ENCODE measurements at regions not wholly inside any gene's neighbourhood (a gene's known extent, or its start where the extent isn't known, plus 50 kb on each side); places are given as distances from the start of the nearest gene placed in this dataset.
"Not testable (repeated sequence)": the region's sequence is repeated elsewhere in the genome, so short reads cannot be mapped to it uniquely, and the experiment has no call there.

DNA sequence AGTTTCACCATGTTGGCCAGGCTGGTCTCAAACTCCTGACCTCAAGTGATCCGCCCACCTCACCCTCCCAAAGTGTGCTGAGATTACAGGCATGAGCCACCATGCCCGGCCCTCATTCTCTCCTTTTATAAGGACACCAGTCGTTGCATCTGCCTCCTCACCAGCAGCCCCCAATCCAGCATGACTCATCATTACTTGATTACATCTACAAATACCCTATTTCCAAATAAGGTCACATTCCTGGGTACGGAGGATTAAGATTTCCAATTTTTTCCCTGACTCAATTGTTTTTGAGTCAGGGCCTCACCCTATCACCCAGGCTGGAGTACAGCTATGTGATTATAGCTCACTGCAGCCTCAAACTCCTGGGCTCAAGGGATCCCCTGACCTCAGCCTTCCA, 49.8 kb upstream of the DEFB108B start:
- TF ChIP-seq EZH2phosphoT487 (IDR thresholded peaks at IDR 0.05; ENCODE audit: borderline replicate concordance, low read depth, low read length) = not testable (repeated sequence)
- TF ChIP-seq, protein P1, sequence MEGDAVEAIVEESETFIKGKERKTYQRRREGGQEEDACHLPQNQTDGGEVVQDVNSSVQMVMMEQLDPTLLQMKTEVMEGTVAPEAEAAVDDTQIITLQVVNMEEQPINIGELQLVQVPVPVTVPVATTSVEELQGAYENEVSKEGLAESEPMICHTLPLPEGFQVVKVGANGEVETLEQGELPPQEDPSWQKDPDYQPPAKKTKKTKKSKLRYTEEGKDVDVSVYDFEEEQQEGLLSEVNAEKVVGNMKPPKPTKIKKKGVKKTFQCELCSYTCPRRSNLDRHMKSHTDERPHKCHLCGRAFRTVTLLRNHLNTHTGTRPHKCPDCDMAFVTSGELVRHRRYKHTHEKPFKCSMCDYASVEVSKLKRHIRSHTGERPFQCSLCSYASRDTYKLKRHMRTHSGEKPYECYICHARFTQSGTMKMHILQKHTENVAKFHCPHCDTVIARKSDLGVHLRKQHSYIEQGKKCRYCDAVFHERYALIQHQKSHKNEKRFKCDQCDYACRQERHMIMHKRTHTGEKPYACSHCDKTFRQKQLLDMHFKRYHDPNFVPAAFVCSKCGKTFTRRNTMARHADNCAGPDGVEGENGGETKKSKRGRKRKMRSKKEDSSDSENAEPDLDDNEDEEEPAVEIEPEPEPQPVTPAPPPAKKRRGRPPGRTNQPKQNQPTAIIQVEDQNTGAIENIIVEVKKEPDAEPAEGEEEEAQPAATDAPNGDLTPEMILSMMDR (conservative IDR thresholded peaks at IDR 0.05; ENCODE audit: low read length) = not testable (repeated sequence)

Measured in OCI-LY7 (cell line).